ENCODE measurements at regions not wholly inside any gene's neighbourhood (a gene's known extent, or its start where the extent isn't known, plus 50 kb on each side); places are given as distances from the start of the nearest gene placed in this dataset.

- no peak for TF ChIP-seq CTCF (conservative IDR thresholded peaks at IDR 0.05; ENCODE audit: low read depth, low read length)
- no peak for TF ChIP-seq POLR2A (IDR thresholded peaks at IDR 0.05; ENCODE audit: low read depth, low read length)
- TF ChIP-seq CHD1 (IDR thresholded peaks at IDR 0.05; ENCODE audit: low read depth, low read length) = no peak
- TF ChIP-seq CEBPB (IDR thresholded peaks at IDR 0.05; ENCODE audit: low read depth, low read length) = no peak
These were observed 241.6 kb upstream of the NOVA1 start for GRCh38 chr14:26839481-26839880.

All from IMR-90 (cell line).